HG02759 (cell line): ENCODE measurements at regions not wholly inside any gene's neighbourhood (a gene's known extent, or its start where the extent isn't known, plus 50 kb on each side); places are given as distances from the start of the nearest gene placed in this dataset.
"Not testable (repeated sequence)": the region's sequence is repeated elsewhere in the genome, so short reads cannot be mapped to it uniquely, and the experiment has no call there.

Experiments
- ATAC-seq: cut with Tn5 transposase; IDR thresholded peaks from one replicate; pipeline ENCODE4 v1.9.1; 2021; ENCODE audit warnings: mild to moderate bottlenecking, moderate library complexity; ENCODE audit not compliant: unreplicated experiment

GRCh38 chr2:140178234-140178633 lies 1398.0 kb upstream of the NXPH2 start:
- no peak for ATAC-seq

DNA sequence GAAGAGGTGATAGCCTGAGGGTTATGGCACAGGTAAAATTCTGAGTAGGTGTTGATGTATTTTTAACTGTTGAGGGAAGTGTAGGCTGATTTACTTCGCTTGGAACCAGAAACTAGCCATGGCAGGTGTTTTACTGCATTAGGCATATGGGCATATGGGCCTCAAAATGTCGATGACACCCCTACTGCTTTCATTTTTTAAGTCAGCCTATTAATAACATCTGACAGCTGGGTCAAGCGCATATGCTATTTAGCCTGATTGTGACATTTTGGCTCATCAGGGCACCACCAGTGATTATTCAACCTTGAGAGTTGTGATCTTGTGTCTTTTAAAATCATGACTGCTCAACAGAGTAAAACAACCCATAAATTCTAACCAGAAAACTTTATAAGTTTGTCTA lies 1396.9 kb upstream of the NXPH2 start:
- ATAC-seq = no peak

DNA sequence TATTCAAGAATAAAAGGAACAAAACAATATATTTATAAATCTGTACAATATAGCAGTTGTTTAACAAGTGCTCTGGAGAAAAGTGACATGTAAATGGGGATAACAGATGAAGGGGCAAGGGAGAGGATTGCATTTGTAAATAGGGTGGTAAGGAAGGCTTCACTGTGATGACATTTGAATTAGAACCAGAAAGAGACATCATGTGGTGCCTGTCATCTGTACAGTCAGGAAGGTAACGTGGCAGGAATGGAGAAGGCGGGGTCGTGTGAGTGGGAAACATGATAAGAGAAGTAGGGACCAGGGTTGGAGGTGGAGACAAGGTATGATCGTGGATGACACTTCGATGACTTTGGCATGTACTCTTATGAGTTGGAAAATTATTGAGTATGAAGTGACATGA lies 1393.6 kb upstream of the NXPH2 start:
- no peak for ATAC-seq

- ATAC-seq = no peak
Observed at GRCh38 chr2:140164449-140164848, 1384.3 kb upstream of the NXPH2 start.

GRCh38 chr2:140158259-140158658 lies 1378.1 kb upstream of the NXPH2 start:
- ATAC-seq = no peak

- ATAC-seq = no peak
Observed at GRCh38 chr2:140157816-140158215, 1377.6 kb upstream of the NXPH2 start.

DNA sequence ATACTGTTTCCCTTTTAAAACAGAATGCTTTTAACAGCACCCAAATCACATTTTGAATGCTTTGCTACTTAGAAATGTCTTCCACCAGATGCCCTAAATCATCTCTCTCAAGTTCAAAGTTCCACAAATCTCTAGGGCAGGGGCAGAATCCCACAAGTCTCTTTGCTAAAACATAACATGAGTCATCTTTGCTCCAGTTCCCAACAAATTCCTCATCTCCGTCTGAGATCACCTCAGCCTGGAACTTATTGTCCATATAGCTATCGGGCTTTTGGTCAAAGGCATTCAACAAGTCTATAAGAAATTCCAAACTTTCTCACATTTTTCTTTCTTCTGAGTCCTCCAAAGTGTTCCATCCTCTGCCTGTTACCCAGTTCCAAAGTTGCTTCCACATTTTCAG lies 1374.5 kb upstream of the NXPH2 start:
- ATAC-seq = no peak

DNA sequence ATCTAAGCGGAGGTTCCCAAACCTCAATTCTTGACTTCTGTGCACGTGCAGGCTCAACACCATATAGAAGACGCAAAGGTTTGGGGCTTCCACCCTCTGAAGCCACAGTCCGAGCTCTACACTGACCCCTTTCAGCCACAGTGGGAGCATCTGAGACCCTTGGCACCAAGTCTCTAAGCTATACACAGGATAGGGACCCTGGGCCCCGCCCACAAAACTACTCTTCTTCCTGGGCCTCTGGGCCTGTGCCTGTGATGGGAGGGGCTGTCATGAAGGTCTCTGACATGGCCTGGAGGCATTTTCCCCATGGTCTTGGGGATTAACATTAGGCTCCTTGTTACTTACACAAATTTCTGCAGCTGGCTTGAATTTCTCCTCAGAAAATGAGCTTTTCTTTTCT lies 1374.1 kb upstream of the NXPH2 start:
- ATAC-seq = no peak

GRCh38 chr2:140144611-140145010 lies 1364.4 kb upstream of the NXPH2 start:
- no peak for ATAC-seq

DNA sequence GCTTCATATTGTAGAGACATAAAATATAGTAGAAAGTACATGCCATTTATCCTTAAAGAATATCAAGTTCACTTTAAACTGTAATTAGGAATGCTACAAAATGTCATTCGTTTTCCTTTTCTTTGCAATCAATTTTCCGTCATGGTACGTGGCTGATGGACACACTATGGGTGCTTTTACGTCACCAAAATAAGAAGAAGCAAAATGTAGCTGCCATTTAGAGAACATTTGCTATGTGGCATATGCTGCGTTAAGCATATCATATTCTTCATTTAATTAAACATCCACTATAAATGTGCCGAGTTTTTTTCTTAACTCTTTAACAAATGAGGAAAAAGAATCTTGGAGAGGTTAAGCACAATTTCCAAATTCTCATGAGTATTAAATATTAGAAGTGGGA lies 1358.5 kb upstream of the NXPH2 start:
- no peak for ATAC-seq

DNA sequence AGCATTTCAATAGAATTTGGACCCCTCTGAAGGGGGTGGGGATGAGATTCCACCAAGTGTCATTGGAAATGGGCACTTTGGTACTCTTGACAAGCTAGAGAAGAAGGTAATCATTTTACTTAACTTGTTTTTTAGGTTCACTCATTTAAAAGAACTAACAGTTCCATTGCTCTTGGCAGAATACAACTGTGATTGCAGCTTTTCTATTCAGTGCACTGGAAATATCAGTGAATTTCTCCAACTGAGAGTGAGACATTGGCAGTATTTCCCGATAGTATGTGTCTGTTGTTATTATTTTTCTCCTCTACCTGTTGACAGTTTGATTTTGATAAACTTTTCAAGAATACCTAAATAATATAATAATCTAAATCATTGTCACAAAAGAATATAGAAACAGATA lies 1356.7 kb upstream of the NXPH2 start:
- ATAC-seq = no peak

DNA sequence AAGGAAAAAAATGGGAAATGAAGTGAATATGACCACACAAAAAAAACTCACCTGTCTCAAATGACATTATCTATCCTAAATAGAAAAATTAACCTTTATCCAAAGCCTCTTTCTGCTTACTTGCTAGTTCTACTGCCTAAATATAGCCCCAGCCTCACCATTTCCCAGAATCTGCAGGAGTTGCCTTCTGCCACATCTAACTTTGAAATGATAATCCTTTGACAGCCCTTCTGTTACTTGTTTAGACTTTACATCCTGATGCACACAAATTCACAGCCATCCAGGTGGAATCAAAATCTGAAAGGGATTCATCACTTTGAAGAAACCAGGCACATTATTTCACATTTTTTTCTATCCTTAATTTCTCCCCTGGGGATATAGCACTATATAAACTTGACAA lies 1356.2 kb upstream of the NXPH2 start:
- no peak for ATAC-seq

DNA sequence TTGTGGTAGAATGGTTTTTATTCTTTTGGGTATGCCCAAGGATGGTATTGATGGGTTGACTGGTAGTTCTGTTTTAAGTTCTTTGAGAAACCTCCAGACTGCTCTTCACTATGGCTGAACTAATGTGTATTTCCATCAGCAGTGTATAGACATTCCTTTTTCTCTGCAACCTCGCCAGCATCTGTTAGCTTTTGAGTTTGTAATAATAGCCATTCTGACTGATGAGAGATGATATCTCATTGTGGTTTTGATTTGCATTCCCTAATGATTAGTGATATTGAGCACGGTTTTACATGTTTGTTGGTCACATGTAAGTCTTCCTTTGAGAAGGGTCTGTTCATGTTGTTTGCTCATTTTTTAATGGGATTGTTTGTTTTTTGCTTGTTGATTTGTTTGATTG lies 1348.7 kb upstream of the NXPH2 start:
- ATAC-seq = no peak

DNA sequence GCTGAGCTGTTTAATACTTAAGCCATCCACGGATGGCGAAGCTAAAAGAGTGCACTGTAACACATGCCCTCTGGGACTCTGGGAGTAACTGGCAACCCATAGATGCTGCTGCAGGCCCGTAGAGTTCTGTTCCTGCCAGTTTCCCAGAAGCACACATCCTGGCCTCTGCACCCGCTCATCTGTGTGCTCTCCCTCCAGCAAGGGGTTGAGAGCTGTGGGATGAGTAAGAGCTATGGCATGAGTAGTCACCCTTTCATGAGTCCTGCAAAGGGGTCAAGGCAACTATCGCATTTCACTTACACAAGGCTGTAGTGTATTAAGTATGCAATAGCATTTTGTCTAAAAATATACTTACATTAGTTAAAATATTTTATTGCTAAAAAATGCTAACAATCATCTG lies 1341.8 kb upstream of the NXPH2 start:
- ATAC-seq = no peak

GRCh38 chr2:140117386-140117785 lies 1337.2 kb upstream of the NXPH2 start:
- ATAC-seq = no peak

DNA sequence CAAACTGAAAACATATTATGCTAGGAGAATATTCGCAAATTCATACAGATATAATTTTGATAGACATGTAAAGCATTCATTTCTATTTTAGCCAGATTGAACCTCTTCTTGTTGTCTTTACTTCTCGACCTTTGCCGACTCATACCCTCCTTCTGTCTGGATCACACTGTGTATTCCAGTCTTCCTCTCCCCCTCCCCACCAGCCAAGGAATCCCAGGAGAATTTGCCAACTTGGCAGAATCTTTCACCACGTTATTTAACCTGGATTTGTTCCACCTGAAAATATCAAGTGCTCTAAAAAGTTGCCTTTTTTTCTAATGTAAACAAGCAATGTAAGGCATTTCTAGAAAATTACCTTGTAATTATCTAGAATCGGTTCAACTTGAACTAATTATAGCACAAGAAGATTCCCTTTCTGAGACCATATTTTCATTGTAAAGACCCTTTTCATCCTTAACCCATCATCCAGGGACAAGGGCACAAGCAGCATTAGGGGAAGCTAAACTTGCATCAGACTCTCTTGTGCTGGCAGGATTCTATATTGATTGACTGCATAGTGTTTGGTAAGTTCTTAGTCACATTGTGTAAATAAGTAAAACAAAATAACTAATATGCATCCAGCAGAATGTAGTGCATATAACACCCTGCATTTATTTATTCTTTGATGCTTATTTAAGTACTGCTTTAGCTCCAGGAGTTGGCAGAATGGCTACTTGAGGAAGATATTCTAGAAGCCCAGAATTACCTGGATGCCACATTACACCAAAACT lies 1328.7 kb upstream of the NXPH2 start:
- ATAC-seq = no peak

DNA sequence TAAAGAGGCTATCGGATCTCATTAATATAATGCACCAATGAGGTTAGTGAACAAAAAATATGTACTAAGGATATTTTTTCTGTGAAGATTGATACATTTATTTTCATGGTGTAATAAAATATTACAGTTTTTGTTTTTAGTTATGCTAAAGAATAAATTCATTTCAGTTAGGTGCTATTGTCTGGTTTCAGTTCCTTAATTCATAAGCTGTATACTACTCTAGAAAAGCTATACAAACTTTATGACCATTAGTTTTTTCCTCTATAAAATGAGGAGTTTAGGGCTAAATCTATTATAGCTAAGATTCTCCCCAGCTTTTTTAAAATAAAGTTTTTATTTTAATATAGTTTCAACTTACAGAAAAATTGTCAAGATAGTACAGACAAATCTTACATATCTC lies 1311.7 kb upstream of the NXPH2 start:
- ATAC-seq = no peak

DNA sequence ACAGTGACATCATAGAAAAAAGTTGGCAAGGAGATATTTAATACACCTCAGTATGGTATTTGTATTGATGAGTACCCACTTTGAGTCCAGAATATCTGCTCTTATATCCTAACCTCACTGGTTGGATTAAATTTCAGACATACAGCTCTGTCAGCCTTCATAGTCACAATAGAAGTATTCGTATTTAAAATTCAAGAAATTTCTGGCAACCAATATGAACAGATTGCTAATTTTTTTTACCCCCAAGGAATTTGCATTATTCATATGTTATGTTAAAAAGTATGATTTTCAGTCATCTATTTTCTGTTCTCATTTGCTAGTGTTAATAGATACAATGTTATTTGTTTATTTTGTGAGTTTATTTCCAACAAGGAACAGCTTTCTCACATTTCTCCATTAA lies 1306.8 kb upstream of the NXPH2 start:
- ATAC-seq = no peak

GRCh38 chr2:140085674-140086073 lies 1305.5 kb upstream of the NXPH2 start:
- no peak for ATAC-seq

- ATAC-seq = no peak
Observed at GRCh38 chr2:140079038-140079437, 1298.8 kb upstream of the NXPH2 start.

GRCh38 chr2:140076164-140076563 lies 1296.0 kb upstream of the NXPH2 start:
- ATAC-seq = no peak

DNA sequence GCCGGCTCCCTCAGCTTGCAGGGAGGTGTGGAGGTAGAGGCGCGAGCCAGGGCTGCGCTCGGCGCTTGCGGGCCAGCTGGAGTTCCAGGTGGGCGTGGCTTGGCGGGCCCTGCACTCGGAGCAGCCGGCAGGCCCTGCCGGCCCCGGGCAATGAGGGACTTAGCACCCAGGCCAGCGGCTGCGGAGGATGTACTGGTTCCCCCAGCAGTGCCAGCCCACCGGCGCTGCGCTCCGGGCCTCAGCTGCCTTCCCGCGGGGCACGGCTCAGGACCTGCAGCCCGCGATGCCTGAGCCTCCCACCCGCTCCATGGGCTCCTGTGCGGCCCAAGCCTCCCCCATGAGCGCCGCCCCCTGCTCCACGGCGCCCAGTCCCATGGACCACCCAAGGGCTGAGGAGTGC lies 1293.6 kb upstream of the NXPH2 start:
- not testable (repeated sequence) for ATAC-seq

- ATAC-seq = no peak
Observed at GRCh38 chr2:140067661-140068060, 1287.5 kb upstream of the NXPH2 start.
